MM.1S (cell line): ENCODE measurements at regions not wholly inside any gene's neighbourhood (a gene's known extent, or its start where the extent isn't known, plus 50 kb on each side); places are given as distances from the start of the nearest gene placed in this dataset.

ENCODE experiments used
- DNase-seq: peaks from one replicate; pipeline ENCODE4 v3.0.0-alpha.2; 2015
- H2AFZ ChIP-seq: fragments of 300-600 bp; sonication (generic); 2 replicates; pipeline ENCODE4 v1.6.0; 2016; ENCODE audit warnings: antibody characterized with exemption, low read length
- H3F3A ChIP-seq: fragments of 300-600 bp; sonication (generic); 2 replicates; pipeline ENCODE4 v1.6.1; 2016; ENCODE audit warnings: mild to moderate bottlenecking, antibody characterized with exemption, low read length, moderate library complexity, mixed read lengths; ENCODE audit not compliant: insufficient read depth
- H3K27ac ChIP-seq: fragments of 300-600 bp; sonication (generic); 2 replicates; pipeline ENCODE4 v1.5.1; 2016; ENCODE audit warnings: mild to moderate bottlenecking, low read length
- H3K27me3 ChIP-seq: fragments of 300-600 bp; sonication (generic); replicated peaks from 2 replicates; pipeline ENCODE4 v1.6.0; 2016; ENCODE audit warnings: low read length; ENCODE audit not compliant: insufficient read depth
- H3K36me3 ChIP-seq: fragments of 300-600 bp; sonication (generic); replicated peaks from 2 replicates; pipeline ENCODE4 v1.6.1; 2016; ENCODE audit warnings: mild to moderate bottlenecking, low read length, mixed read lengths; ENCODE audit not compliant: insufficient read depth
- H3K4me1 ChIP-seq: fragments of 300-600 bp; sonication (generic); 2 replicates; pipeline ENCODE4 v1.6.1; 2016; ENCODE audit warnings: low read length, mixed read lengths
- H3K4me2 ChIP-seq: fragments of 300-600 bp; sonication (generic); 2 replicates; pipeline ENCODE4 v1.6.0; 2016; ENCODE audit warnings: low read depth, low read length
- H3K4me3 ChIP-seq: fragments of 300-600 bp; sonication (generic); 2 replicates; pipeline ENCODE4 v1.5.1; 2016; ENCODE audit warnings: low read length, mixed read lengths
- H3K79me2 ChIP-seq: fragments of 300-600 bp; sonication (generic); 2 replicates; pipeline ENCODE4 v1.6.1; 2016; ENCODE audit warnings: mixed run types, low read length, mixed read lengths
- H3K9ac ChIP-seq: fragments of 300-600 bp; sonication (generic); 2 replicates; pipeline ENCODE4 v1.6.1; 2016; ENCODE audit warnings: low read length, mixed read lengths
- H3K9me2 ChIP-seq: fragments of 300-600 bp; sonication (generic); replicated peaks from 2 replicates; pipeline ENCODE4 v1.6.1; 2016; ENCODE audit warnings: mild to moderate bottlenecking, low read length, mixed read lengths; ENCODE audit not compliant: insufficient read depth
- H3K9me3 ChIP-seq: fragments of 300-600 bp; sonication (generic); replicated peaks from 2 replicates; pipeline ENCODE4 v1.6.1; 2016; ENCODE audit warnings: mild to moderate bottlenecking, low read length, mixed read lengths; ENCODE audit not compliant: insufficient read depth
- H4K20me1 ChIP-seq: fragments of 300-600 bp; sonication (generic); 2 replicates; pipeline ENCODE4 v1.6.1; 2016; ENCODE audit warnings: mild to moderate bottlenecking, low read length, moderate library complexity, mixed read lengths; ENCODE audit not compliant: insufficient read depth
- CTCF ChIP-seq: fragments of 300-600 bp; sonication (generic); IDR thresholded peaks from 2 replicates; pipeline ENCODE4 v1.5.1; 2016; ENCODE audit warnings: antibody characterized with exemption, low read length, mixed read lengths
- EZH2 ChIP-seq: fragments of 300-600 bp; sonication (generic); optimal IDR thresholded peaks from 2 replicates; pipeline ENCODE3; 2017; ENCODE audit warnings: low read depth, mild to moderate bottlenecking, antibody characterized with exemption, low read length, mixed read lengths
- EZH2phosphoT487 ChIP-seq: fragments of 300-600 bp; sonication (generic); IDR thresholded peaks from 2 replicates; pipeline ENCODE4 v1.6.1; 2018; ENCODE audit warnings: antibody characterized with exemption, low read length

DNA sequence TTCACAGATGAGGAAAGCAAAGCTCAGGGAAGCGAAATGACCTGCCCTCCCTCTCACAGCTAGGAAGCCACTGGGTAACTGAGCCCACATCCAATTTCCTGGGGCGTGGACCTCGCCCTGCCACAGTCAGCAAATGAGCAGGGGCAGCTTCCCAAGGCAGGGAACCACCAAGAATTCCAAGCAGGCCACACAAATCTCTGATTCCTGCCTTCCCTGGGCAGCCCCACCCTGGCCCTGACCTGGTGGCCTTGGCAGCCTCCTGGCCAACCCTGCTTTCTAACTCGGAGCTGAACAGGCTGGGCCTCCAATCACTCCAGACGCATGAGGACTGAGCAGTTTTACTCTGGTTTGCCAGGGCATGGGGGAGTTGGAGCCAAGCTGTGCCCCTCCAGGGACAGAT is 203.7 kb upstream of the TLE3 start:
- TF ChIP-seq EZH2 (no peak), EZH2phosphoT487 (no peak), CTCF (no peak)

GRCh38 chr15:70299931-70300869 is 202.5 kb upstream of the TLE3 start:
- Histone ChIP-seq H4K20me1 (no peaks in the 10 kb centered on the region), H3F3A (peaks cover 29% of the 10 kb centered on the region), H3K4me1 (peaks cover 36% of the 10 kb centered on the region), H3K27me3 (no peaks in the 10 kb centered on the region), H3K4me3 (peak overlapping the region; percentile 4), H3K4me2 (peak overlapping the region; percentile 67), H3K9me2 (no peaks in the 10 kb centered on the region), H3K36me3 (no peaks in the 10 kb centered on the region), H3K27ac (peak overlapping the region; percentile 100), H2AFZ (peak overlapping the region; percentile 26), H3K9ac (peak overlapping the region; percentile 81), H3K79me2 (no peaks in the 10 kb centered on the region), H3K9me3 (no peaks in the 10 kb centered on the region)
- TF ChIP-seq CTCF (no peak), EZH2 (no peak), EZH2phosphoT487 (no peak)
- peak; percentile 98 for DNase-seq

More for the DNA sequence above, 203.7 kb upstream of the TLE3 start:
- no peaks in the 10 kb centered on the region for H3K27me3 ChIP-seq
- H3K4me1 ChIP-seq = peaks cover 36% of the 10 kb centered on the region
- peak overlapping the region; percentile 23 for H2AFZ ChIP-seq
- H3K9me3 ChIP-seq = no peaks in the 10 kb centered on the region
- H3K79me2 ChIP-seq = no peaks in the 10 kb centered on the region
- H3K27ac ChIP-seq = peak overlapping the region; percentile 100
- peak overlapping the region; percentile 81 for H3K9ac ChIP-seq
- H3K9me2 ChIP-seq = no peaks in the 10 kb centered on the region
- no peaks in the 10 kb centered on the region for H3K36me3 ChIP-seq
- no peak for DNase-seq
- H3K4me2 ChIP-seq = peak overlapping the region; percentile 67
- peaks cover 29% of the 10 kb centered on the region for H3F3A ChIP-seq
- no peaks in the 10 kb centered on the region for H4K20me1 ChIP-seq
- H3K4me3 ChIP-seq = no peak overlapping the region

- H3K4me2 ChIP-seq = no peak overlapping the region
- H3K4me3 ChIP-seq = no peak overlapping the region
- no peak overlapping the region for H3K27ac ChIP-seq
- no peaks in the 10 kb centered on the region for H3K79me2 ChIP-seq
- no peaks in the 10 kb centered on the region for H3K9me2 ChIP-seq
- H3K36me3 ChIP-seq = no peaks in the 10 kb centered on the region
- no peaks in the 10 kb centered on the region for H3K9me3 ChIP-seq
- H3K9ac ChIP-seq = no peak overlapping the region
- no peak for DNase-seq
- peaks cover 36% of the 10 kb centered on the region for H3K4me1 ChIP-seq
- H4K20me1 ChIP-seq = no peaks in the 10 kb centered on the region
- TF ChIP-seq EZH2phosphoT487 = no peak
- TF ChIP-seq EZH2 = no peak
- TF ChIP-seq CTCF = no peak
- H3F3A ChIP-seq = peaks cover 29% of the 10 kb centered on the region
- no peaks in the 10 kb centered on the region for H3K27me3 ChIP-seq
- H2AFZ ChIP-seq = no peak overlapping the region
Measured at GRCh38 chr15:70297465-70298058, 199.8 kb upstream of the TLE3 start.
